PC-9 (cell line): ENCODE measurements at regions not wholly inside any gene's neighbourhood (a gene's known extent, or its start where the extent isn't known, plus 50 kb on each side); places are given as distances from the start of the nearest gene placed in this dataset.
A peak's percentile ranks its signal among the peaks of the same experiment; 100 is the strongest.

Experiments used
- BruUV-seq: library from RNA; stranded (reverse); fragments of 400-500 nt; replicated peaks from 2 replicates; lab custom pipeline; 2021; lab: Mats Ljungman, UMichigan
- CTCF ChIA-PET: fragments of 300-600 bp; sonication (Branson Sonifier 250); formaldehyde crosslinking; loops from one replicate; lab custom pipeline; 2022; ENCODE audit warnings: antibody characterized with exemption; lab: Charles Lee
- POLR2A ChIA-PET: fragments of 300-600 bp; sonication (Branson Sonifier 250); formaldehyde crosslinking; loops from one replicate; lab custom pipeline; 2022; ENCODE audit warnings: antibody characterized with exemption; ENCODE audit not compliant: unreplicated experiment; lab: Charles Lee
- DNase-seq, 2 experiments: peaks; one replicate each; pipeline versions ENCODE4 v3.0.0 to v3.0.0-alpha.2; 2015 to 2022; ENCODE audit warnings: mixed read lengths in 1 of 2
- H2AFZ ChIP-seq: fragments of 200-600 bp; sonication (generic); 2 replicates; pipeline ENCODE4 v1.8.1; 2017; ENCODE audit warnings: antibody characterized with exemption
- H3F3A ChIP-seq: fragments of 200-600 bp; sonication (generic); 2 replicates; pipeline ENCODE4 v1.8.1; 2017; ENCODE audit warnings: antibody characterized with exemption, mild to moderate bottlenecking, low read depth; ENCODE audit not compliant: insufficient read depth
- H3K27ac ChIP-seq: fragments of 200-600 bp; sonication (generic); 2 replicates; pipeline ENCODE4 v1.6.1; 2016; ENCODE audit warnings: mixed run types
- H3K27me3 ChIP-seq: fragments of 200-600 bp; sonication (generic); 2 replicates; pipeline ENCODE4 v1.6.1; 2016; ENCODE audit warnings: low read depth, mixed run types; ENCODE audit not compliant: insufficient read depth
- H3K36me3 ChIP-seq: fragments of 200-600 bp; sonication (generic); 2 replicates; pipeline ENCODE4 v1.6.1; 2016; ENCODE audit warnings: low read depth, mixed run types
- H3K4me1 ChIP-seq: fragments of 200-600 bp; sonication (generic); replicated peaks from 2 replicates; pipeline ENCODE4 v1.6.1; 2016; ENCODE audit warnings: mixed run types; ENCODE audit not compliant: insufficient read depth
- H3K4me2 ChIP-seq: fragments of 200-600 bp; sonication (generic); 2 replicates; pipeline ENCODE4 v1.6.1; 2017; ENCODE audit warnings: mixed run types
- H3K4me3 ChIP-seq: fragments of 200-600 bp; sonication (generic); 2 replicates; pipeline ENCODE4 v1.6.1; 2016; ENCODE audit warnings: mixed run types
- H3K79me2 ChIP-seq: fragments of 200-600 bp; sonication (generic); 2 replicates; pipeline ENCODE4 v1.6.1; 2017; ENCODE audit warnings: low read depth, mixed run types
- H3K9me2 ChIP-seq: fragments of 200-600 bp; sonication (generic); 2 replicates; pipeline ENCODE4 v1.8.1; 2017; ENCODE audit warnings: mild to moderate bottlenecking; ENCODE audit not compliant: insufficient read depth
- H3K9me3 ChIP-seq: fragments of 200-600 bp; sonication (generic); 2 replicates; pipeline ENCODE4 v1.8.1; 2016; ENCODE audit warnings: low read depth; ENCODE audit not compliant: insufficient read depth
- H4K20me1 ChIP-seq: fragments of 200-600 bp; sonication (generic); 2 replicates; pipeline ENCODE4 v1.8.1; 2017; ENCODE audit not compliant: insufficient read depth
- EZH2 ChIP-seq: fragments of 200-600 bp; sonication (generic); IDR thresholded peaks from 2 replicates; pipeline ENCODE4 v1.8.0; 2017; ENCODE audit warnings: antibody characterized with exemption, low read depth
- intact Hi-C: fragments of 100-400 bp; cut with micrococcal nuclease; formaldehyde crosslinking; loops from one replicate; pipeline ENCODE4 v1.10.0; 2022; ENCODE audit not compliant: unreplicated experiment
- TF ChIP-seq, protein P1 (sequence below): fragments of 200-600 bp; sonication (generic); conservative IDR thresholded peaks from 2 replicates; pipeline ENCODE4 v1.6.1; 2017; ENCODE audit warnings: mixed run types, antibody characterized with exemption, mild to moderate bottlenecking, moderate library complexity

- DNase-seq: no peak
- no peaks in the 10 kb centered on the region for H3K9me2 ChIP-seq
- ChIA-PET CTCF (no interaction called here), POLR2A (no interaction called here)
- peaks cover 32% of the 10 kb centered on the region; the same call in 1 of the 2 replicates for H3K27me3 ChIP-seq
- BruUV-seq: no TSS peak
- no peak overlapping the region for H3K4me2 ChIP-seq
- intact Hi-C loops: no loop called here
- no peak overlapping the region for H3K27ac ChIP-seq
- H3K79me2 ChIP-seq: no peaks in the 10 kb centered on the region
- no peak overlapping the region for H3K4me3 ChIP-seq
- no peaks in the 10 kb centered on the region for H3K36me3 ChIP-seq
- no peak for TF ChIP-seq EZH2
- TF ChIP-seq, protein P1, sequence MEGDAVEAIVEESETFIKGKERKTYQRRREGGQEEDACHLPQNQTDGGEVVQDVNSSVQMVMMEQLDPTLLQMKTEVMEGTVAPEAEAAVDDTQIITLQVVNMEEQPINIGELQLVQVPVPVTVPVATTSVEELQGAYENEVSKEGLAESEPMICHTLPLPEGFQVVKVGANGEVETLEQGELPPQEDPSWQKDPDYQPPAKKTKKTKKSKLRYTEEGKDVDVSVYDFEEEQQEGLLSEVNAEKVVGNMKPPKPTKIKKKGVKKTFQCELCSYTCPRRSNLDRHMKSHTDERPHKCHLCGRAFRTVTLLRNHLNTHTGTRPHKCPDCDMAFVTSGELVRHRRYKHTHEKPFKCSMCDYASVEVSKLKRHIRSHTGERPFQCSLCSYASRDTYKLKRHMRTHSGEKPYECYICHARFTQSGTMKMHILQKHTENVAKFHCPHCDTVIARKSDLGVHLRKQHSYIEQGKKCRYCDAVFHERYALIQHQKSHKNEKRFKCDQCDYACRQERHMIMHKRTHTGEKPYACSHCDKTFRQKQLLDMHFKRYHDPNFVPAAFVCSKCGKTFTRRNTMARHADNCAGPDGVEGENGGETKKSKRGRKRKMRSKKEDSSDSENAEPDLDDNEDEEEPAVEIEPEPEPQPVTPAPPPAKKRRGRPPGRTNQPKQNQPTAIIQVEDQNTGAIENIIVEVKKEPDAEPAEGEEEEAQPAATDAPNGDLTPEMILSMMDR: no peak
- H3K4me1 ChIP-seq: no peaks in the 10 kb centered on the region
- no peak overlapping the region for H2AFZ ChIP-seq
- H4K20me1 ChIP-seq: no peaks in the 10 kb centered on the region
- H3K9me3 ChIP-seq: no peaks in the 10 kb centered on the region
- no peaks in the 10 kb centered on the region for H3F3A ChIP-seq
Observed at GRCh38 chr22:47318041-47318737, 555.7 kb downstream of the TBC1D22A start.

DNA sequence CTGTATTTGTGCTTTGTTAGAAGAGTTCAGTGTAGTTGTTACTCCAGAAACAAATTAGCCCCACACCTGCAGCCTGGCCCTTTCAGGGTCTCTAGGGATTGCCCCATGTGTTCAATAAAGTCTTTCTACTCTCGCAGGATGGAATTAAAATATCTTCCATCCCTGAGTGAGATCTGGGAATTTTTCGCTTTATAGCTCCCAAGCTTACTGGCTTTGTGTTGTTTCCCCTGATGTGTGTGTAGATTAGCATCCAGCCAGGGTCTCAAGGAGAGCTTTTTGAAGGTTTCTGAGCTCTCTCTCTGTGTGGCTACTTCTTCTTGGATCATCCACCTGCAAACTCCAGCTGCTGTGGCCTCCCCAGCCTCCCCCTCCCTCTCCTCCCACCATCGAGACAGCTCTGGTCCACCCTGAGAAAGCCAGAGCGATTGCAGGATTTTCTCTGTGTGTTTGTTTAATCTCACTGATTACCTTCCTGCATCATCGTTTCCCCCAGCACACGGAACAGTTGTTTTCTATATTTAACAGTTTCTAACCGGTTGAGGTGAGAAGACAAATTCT lies 553.5 kb downstream of the TBC1D22A start:
- DNase-seq: no peak
- Histone ChIP-seq H3K36me3 (no peaks in the 10 kb centered on the region), H3F3A (no peaks in the 10 kb centered on the region), H3K79me2 (no peaks in the 10 kb centered on the region), H4K20me1 (no peaks in the 10 kb centered on the region), H3K4me2 (no peak overlapping the region), H3K4me1 (no peaks in the 10 kb centered on the region), H3K4me3 (no peak overlapping the region), H3K9me2 (no peaks in the 10 kb centered on the region), H3K27ac (no peak overlapping the region), H3K27me3 (peaks cover 29% of the 10 kb centered on the region; the same call in 1 of the 2 replicates), H2AFZ (peak overlapping the region; percentile 40; the same call in 1 of the 2 replicates), H3K9me3 (no peaks in the 10 kb centered on the region)
- intact Hi-C loops: no loop called here
- TF ChIP-seq, protein P1: no peak
- TF ChIP-seq EZH2: no peak
- POLR2A ChIA-PET: no interaction called here
- CTCF ChIA-PET: no interaction called here
- BruUV-seq: no TSS peak

DNA sequence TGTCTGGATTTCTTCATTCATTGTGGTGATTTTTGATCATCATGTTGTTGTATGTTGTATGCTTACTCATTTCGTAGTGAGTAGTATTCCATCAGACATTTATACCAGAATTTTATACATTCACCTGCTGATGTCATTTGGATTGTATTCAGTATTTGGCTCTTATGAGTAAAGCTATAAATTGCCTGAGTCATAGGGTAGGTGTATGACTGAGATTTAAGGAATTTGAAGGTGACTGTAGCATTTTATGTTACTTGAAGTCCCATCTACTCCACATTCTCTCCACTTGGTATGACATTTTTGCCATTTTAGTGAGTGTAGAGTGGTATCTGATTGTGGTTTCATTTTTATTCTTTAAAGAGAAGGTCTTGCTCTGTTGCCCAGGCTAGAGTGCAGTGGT lies 548.2 kb downstream of the TBC1D22A start:
- Histone ChIP-seq H2AFZ (no peak overlapping the region), H3K9me2 (no peaks in the 10 kb centered on the region), H4K20me1 (no peaks in the 10 kb centered on the region), H3K79me2 (no peaks in the 10 kb centered on the region), H3K27me3 (no peaks in the 10 kb centered on the region), H3K36me3 (no peaks in the 10 kb centered on the region), H3K9me3 (no peaks in the 10 kb centered on the region), H3K4me1 (no peaks in the 10 kb centered on the region), H3K27ac (no peak overlapping the region), H3F3A (no peaks in the 10 kb centered on the region), H3K4me3 (no peak overlapping the region), H3K4me2 (no peak overlapping the region)
- peak in 1 of 2 experiments; percentile 42 for DNase-seq
- intact Hi-C loops: no loop called here
- BruUV-seq: no TSS peak
- CTCF ChIA-PET: no interaction called here
- POLR2A ChIA-PET: interaction anchor here (0.5 kb wide), 1 partner anchor 12 kb away, joined by 19 read pairs; no protein-coding TSS in a partner anchor
- TF ChIP-seq, protein P1: no peak
- TF ChIP-seq EZH2: no peak
